K562 (cell line): ENCODE measurements at regions not wholly inside any gene's neighbourhood (a gene's known extent, or its start where the extent isn't known, plus 50 kb on each side); places are given as distances from the start of the nearest gene placed in this dataset.

ENCODE experiments used
- ATF7 ChIP-seq: fragments of 450-650 bp; IDR thresholded peaks from 2 replicates; pipeline ENCODE4 v1.7.1; 2014; ENCODE audit warnings: mild to moderate bottlenecking, moderate library complexity
- CBX2 ChIP-seq: fragments of 200-600 bp; sonication (generic); IDR thresholded peaks from one replicate; pipeline ENCODE4 v1.6.1; 2012; ENCODE audit warnings: mild to moderate bottlenecking, low read length, inconsistent platforms; ENCODE audit not compliant: insufficient read depth, poor library complexity, severe bottlenecking
- HBP1 ChIP-seq: fragments of 450-650 bp; formaldehyde crosslinking; IDR thresholded peaks from 2 replicates; pipeline ENCODE4 v1.4.0; 2022; ENCODE audit warnings: missing genetic modification characterization
- MBD2 ChIP-seq: sonication (generic); IDR thresholded peaks from 2 replicates; pipeline ENCODE4 v1.6.1; 2016; ENCODE audit warnings: low read depth, borderline replicate concordance
- MIER1 ChIP-seq: fragments of 450-650 bp; IDR thresholded peaks from 2 replicates; pipeline ENCODE4 v1.6.1; 2016; ENCODE audit warnings: antibody characterized with exemption, mild to moderate bottlenecking, low read depth
- ZNF277 ChIP-seq: fragments of 250-450 bp; sonication (Bioruptor Pico); IDR thresholded peaks from 2 replicates; pipeline ENCODE4 v1.8.0; 2022; ENCODE audit warnings: inconsistent platforms, mild to moderate bottlenecking, moderate library complexity, borderline replicate concordance
- ZNF318 ChIP-seq, 2 experiments: fragments of 450-650 bp; IDR thresholded peaks; 2 replicates each; pipeline ENCODE4 v1.6.1; 2016; ENCODE audit warnings: mild to moderate bottlenecking in 2 of 2, borderline replicate concordance in 1 of 2, low read depth in 1 of 2, moderate library complexity in 1 of 2
- ZNF639 ChIP-seq, 2 experiments: fragments of 200-800 bp in 1 of 2; sonication (Bioruptor generic) in 1 of 2; sonication (generic) in 1 of 2; formaldehyde crosslinking in 1 of 2; IDR thresholded peaks in 1 of 2; conservative IDR thresholded peaks in 1 of 2; 2 replicates each; pipeline versions ENCODE4 v1.5.0 to v1.6.1; 2016 to 2020; ENCODE audit warnings: missing compliant biosample characterization in 1 of 2, missing genetic modification characterization in 1 of 2, missing genetic modification reagents in 1 of 2
- ZNF696 ChIP-seq: fragments of 250-450 bp; sonication (Bioruptor Pico); conservative IDR thresholded peaks from 2 replicates; pipeline ENCODE4 v1.4.0; 2020; ENCODE audit warnings: mild to moderate bottlenecking, moderate library complexity

GRCh38 chr6:167647737-167648470 is 178.8 kb upstream of the AFDN start (continued):
- TF ChIP-seq ZNF318 (IDR thresholded peaks at IDR 0.05; ENCODE audit: borderline replicate concordance in 1 of 2, low read depth in 1 of 2) (no peak), ZNF696 (CRISPR knock-in tag) (no peak), ZNF639 (CRISPR knock-in tag; conservative IDR thresholded peaks at IDR 0.05 in 1 of 2, IDR thresholded peaks at IDR 0.05 in 1 of 2) (no peak), MBD2 (no peak), MIER1 (no peak), ATF7 (no peak), CBX2 (no peak), ZNF277 (no peak), HBP1 (CRISPR knock-in tag) (no peak)
